Esophagus squamous epithelium (tissue), 5 donors: ENCODE measurements at regions not wholly inside any gene's neighbourhood (a gene's known extent, or its start where the extent isn't known, plus 50 kb on each side); places are given as distances from the start of the nearest gene placed in this dataset.

ENCODE experiments used
- DNase-seq: peaks from one replicate; lab custom pipeline; 2025; lab: John Stamatoyannopoulos, UW
- H3K27ac ChIP-seq, 4 donors: fragments of 200-600 bp; sonication (generic); one replicate each; pipeline ENCODE4 v1.5.1; 2016 to 2019; ENCODE audit warnings: mild to moderate bottlenecking in 1 of 4
- H3K27me3 ChIP-seq, 4 donors: fragments of 200-600 bp; sonication (generic); 1 replicate in 3 of 4; 2 replicates in 1 of 4; pipeline versions ENCODE4 v1.5.1 to v1.6.0; 2017 to 2021; ENCODE audit warnings: antibody characterized with exemption in 1 of 4
- H3K36me3 ChIP-seq, 3 donors: fragments of 200-600 bp; sonication (generic); one replicate each; pipeline ENCODE4 v1.5.1; 2016 to 2019
- H3K4me1 ChIP-seq, 3 donors: fragments of 200-600 bp; sonication (generic); one replicate each; pipeline ENCODE4 v1.5.1; 2017 to 2019
- H3K4me3 ChIP-seq, 4 donors: fragments of 200-600 bp; sonication (generic); 1 replicate in 3 of 4; 2 replicates in 1 of 4; pipeline ENCODE4 v1.5.1; 2016 to 2019; ENCODE audit warnings: mild to moderate bottlenecking in 2 of 4, moderate library complexity in 1 of 4
- H3K9me3 ChIP-seq, 3 donors: fragments of 200-600 bp; sonication (generic); one replicate each; pipeline ENCODE4 v1.5.1; 2016 to 2019
- CTCF ChIP-seq, 6 experiments: fragments of 450-650 bp in 4 of 6; fragments of 200-600 bp in 2 of 6; sonication (generic) in 2 of 6; IDR thresholded peaks; one replicate each; pipeline ENCODE4 v1.5.1; 2016 to 2019; ENCODE audit warnings: antibody characterized with exemption in 6 of 6, mild to moderate bottlenecking in 4 of 6, moderate library complexity in 4 of 6
- POLR2A ChIP-seq, 4 donors: fragments of 450-650 bp; IDR thresholded peaks; one replicate each; pipeline ENCODE4 v1.6.1; 2017; ENCODE audit warnings: antibody characterized with exemption in 4 of 4, mild to moderate bottlenecking in 4 of 4, moderate library complexity in 3 of 4
- WGBS, 2 donors: methylation state at CpG; one replicate each; pipeline ENCODE4 v1.1.5; 2018; 5-methylcytosine and 5-hydroxymethylcytosine counted together
- intact Hi-C: fragments of 100-400 bp; cut with DNase I; formaldehyde crosslinking; loops from one replicate; pipeline ENCODE4 v1.15.0; 2022
- donor health status: DM: yes; HTN: yes; CAD: no.

GRCh38 chr12:75591628-75592027, 80.2 kb upstream of the KRR1 start:
- H3K4me3 ChIP-seq = no peak overlapping the region
- 52 to 58% methylated on average over 1 of the region's 1 CpG for WGBS, 2 donors
- H3K27ac ChIP-seq = no peak overlapping the region
- no peaks in the 10 kb centered on the region for H3K27me3 ChIP-seq
- H3K36me3 ChIP-seq = no peaks in the 10 kb centered on the region
- TF ChIP-seq POLR2A (IDR thresholded peaks at IDR 0.05) (no peak), CTCF (IDR thresholded peaks at IDR 0.05) (no peak)
- intact Hi-C loops = no loop called here
- no peaks in the 10 kb centered on the region for H3K9me3 ChIP-seq
- no peaks in the 10 kb centered on the region for H3K4me1 ChIP-seq
- DNase-seq = no peak

GRCh38 chr12:75589801-75590200, 78.4 kb upstream of the KRR1 start:
- Histone ChIP-seq H3K9me3 (no peaks in the 10 kb centered on the region), H3K4me3 (no peak overlapping the region), H3K36me3 (no peaks in the 10 kb centered on the region), H3K27me3 (no peaks in the 10 kb centered on the region), H3K27ac (no peak overlapping the region), H3K4me1 (no peaks in the 10 kb centered on the region)
- 37 to 55% methylated on average over 2 of the region's 2 CpGs for WGBS, 2 donors
- intact Hi-C loops = no loop called here
- no peak for DNase-seq
- TF ChIP-seq CTCF (IDR thresholded peaks at IDR 0.05) (no peak), POLR2A (IDR thresholded peaks at IDR 0.05) (no peak)

- H3K27ac ChIP-seq = no peak overlapping the region
- 69 to 75% methylated on average over 4 of the region's 4 CpGs for WGBS, 2 donors
- no peak for TF ChIP-seq CTCF (IDR thresholded peaks at IDR 0.05)
- TF ChIP-seq POLR2A (IDR thresholded peaks at IDR 0.05) = no peak
- H3K27me3 ChIP-seq = no peaks in the 10 kb centered on the region
- intact Hi-C loops = no loop called here
- no peaks in the 10 kb centered on the region for H3K36me3 ChIP-seq
- H3K4me1 ChIP-seq = no peaks in the 10 kb centered on the region
- no peak overlapping the region for H3K4me3 ChIP-seq
- no peaks in the 10 kb centered on the region for H3K9me3 ChIP-seq
- DNase-seq = no peak
Observed at GRCh38 chr12:75587340-75588106, 76.1 kb upstream of the KRR1 start.

GRCh38 chr12:75585330-75585729, 73.9 kb upstream of the KRR1 start:
- Histone ChIP-seq H3K27ac (no peak overlapping the region), H3K9me3 (no peaks in the 10 kb centered on the region), H3K36me3 (no peaks in the 10 kb centered on the region), H3K4me3 (no peak overlapping the region), H3K4me1 (no peaks in the 10 kb centered on the region), H3K27me3 (no peaks in the 10 kb centered on the region)
- WGBS, 2 donors = 48 to 62% methylated on average over 4 of the region's 4 CpGs
- no peak for TF ChIP-seq CTCF (IDR thresholded peaks at IDR 0.05)
- intact Hi-C loops = no loop called here
- no peak for DNase-seq

- TF ChIP-seq CTCF (IDR thresholded peaks at IDR 0.05) (no peak), POLR2A (IDR thresholded peaks at IDR 0.05) (no peak)
- WGBS, 2 donors = 83 to 87% methylated on average over 3 of the region's 3 CpGs
- DNase-seq = no peak
- no peaks in the 10 kb centered on the region for H3K4me1 ChIP-seq
- H3K9me3 ChIP-seq = no peaks in the 10 kb centered on the region
- no peaks in the 10 kb centered on the region for H3K27me3 ChIP-seq
- H3K27ac ChIP-seq = no peak overlapping the region
- H3K36me3 ChIP-seq = no peaks in the 10 kb centered on the region
- H3K4me3 ChIP-seq = no peak overlapping the region
- intact Hi-C loops = no loop called here
Observed at GRCh38 chr12:75583355-75583754, 71.9 kb upstream of the KRR1 start.
